ENCODE measurements at regions not wholly inside any gene's neighbourhood (a gene's known extent, or its start where the extent isn't known, plus 50 kb on each side); places are given as distances from the start of the nearest gene placed in this dataset.

GRCh38 chr1:192024881-192025280 lies 133.4 kb upstream of the RGS18 start:
- ChIA-PET CTCF (ENCODE audit: unreplicated experiment) (no interaction called here), POLR2A (no interaction called here)
- Histone ChIP-seq H3K36me3 (ENCODE audit: insufficient read depth, low read length) (no peaks in the 10 kb centered on the region), H3K4me3 (ENCODE audit: low read depth, low read length, poor library complexity, severe bottlenecking) (no peak overlapping the region), H3K79me2 (ENCODE audit: insufficient read depth, low read depth, low read length) (no peaks in the 10 kb centered on the region), H3K27ac (ENCODE audit: low read depth, low read length, poor library complexity, severe bottlenecking) (no peak overlapping the region), H3K9me3 (ENCODE audit: low read length) (no peaks in the 10 kb centered on the region), H3K4me2 (ENCODE audit: low read length) (no peak overlapping the region), H4K20me1 (ENCODE audit: insufficient read depth, low read length) (no peaks in the 10 kb centered on the region), H2AFZ (ENCODE audit: low read length) (no peak overlapping the region), H3K4me1 (ENCODE audit: insufficient read depth, low read length, poor library complexity, severe bottlenecking) (no peaks in the 10 kb centered on the region), H3K9me2 (ENCODE audit: insufficient read depth, low read length) (no peaks in the 10 kb centered on the region)
- no peak for DNase-seq (ENCODE audit: low spot score)
- TF ChIP-seq EZH2phosphoT487 (IDR thresholded peaks at IDR 0.05; ENCODE audit: borderline replicate concordance, low read depth, low read length) (no peak), CTCF (conservative IDR thresholded peaks at IDR 0.05; ENCODE audit: low read length) (no peak)
- no TSS peak for BruUV-seq (replicated peaks)
- intact Hi-C loops (cut with micrococcal nuclease; ENCODE audit: unreplicated experiment): no loop called here

DNA sequence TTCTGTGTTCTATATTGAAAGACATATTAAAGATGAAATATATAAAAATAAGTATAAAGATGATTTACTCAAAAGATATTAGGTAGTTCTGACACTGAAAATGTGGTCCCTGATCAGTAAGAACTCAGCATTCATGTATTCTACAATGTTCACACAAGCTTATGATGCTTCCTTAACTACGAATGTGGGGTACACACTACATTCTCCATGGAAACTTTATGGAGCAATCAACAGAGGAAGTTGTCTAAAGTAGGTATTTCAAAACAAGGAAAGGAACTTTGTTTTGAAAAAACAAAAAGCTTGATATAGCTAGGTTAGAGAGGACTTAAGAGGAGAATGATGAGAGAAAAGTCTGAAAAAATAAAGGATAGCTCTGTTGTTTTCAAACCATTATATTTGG lies 119.7 kb upstream of the RGS18 start:
- no peak overlapping the region for H3K4me2 ChIP-seq (ENCODE audit: low read length)
- no peaks in the 10 kb centered on the region for H3K9me3 ChIP-seq (ENCODE audit: low read length)
- intact Hi-C loops (cut with micrococcal nuclease; ENCODE audit: unreplicated experiment): no loop called here
- ChIA-PET CTCF (ENCODE audit: unreplicated experiment) (no interaction called here), POLR2A (interaction anchor here (0.7 to 0.8 kb wide), 2 partner anchors 17 to 910 kb away, joined by 3 read pairs; no protein-coding TSS in a partner anchor)
- H2AFZ ChIP-seq (ENCODE audit: low read length): no peak overlapping the region
- TF ChIP-seq CTCF (conservative IDR thresholded peaks at IDR 0.05; ENCODE audit: low read length): no peak
- no peak for TF ChIP-seq EZH2phosphoT487 (IDR thresholded peaks at IDR 0.05; ENCODE audit: borderline replicate concordance, low read depth, low read length)
- H3K9me2 ChIP-seq (ENCODE audit: insufficient read depth, low read length): no peaks in the 10 kb centered on the region
- no peak overlapping the region for H3K27ac ChIP-seq (ENCODE audit: low read depth, low read length, poor library complexity, severe bottlenecking)
- H3K79me2 ChIP-seq (ENCODE audit: insufficient read depth, low read depth, low read length): no peaks in the 10 kb centered on the region
- no peaks in the 10 kb centered on the region for H4K20me1 ChIP-seq (ENCODE audit: insufficient read depth, low read length)
- BruUV-seq (replicated peaks): no TSS peak
- H3K4me3 ChIP-seq (ENCODE audit: low read depth, low read length, poor library complexity, severe bottlenecking): no peak overlapping the region
- no peaks in the 10 kb centered on the region for H3K36me3 ChIP-seq (ENCODE audit: insufficient read depth, low read length)
- DNase-seq (ENCODE audit: low spot score): no peak
- H3K4me1 ChIP-seq (ENCODE audit: insufficient read depth, low read length, poor library complexity, severe bottlenecking): no peaks in the 10 kb centered on the region

- H2AFZ ChIP-seq (ENCODE audit: low read length): no peak overlapping the region
- H3K36me3 ChIP-seq (ENCODE audit: insufficient read depth, low read length): no peaks in the 10 kb centered on the region
- no peaks in the 10 kb centered on the region for H3K9me2 ChIP-seq (ENCODE audit: insufficient read depth, low read length)
- no peak for TF ChIP-seq CTCF (conservative IDR thresholded peaks at IDR 0.05; ENCODE audit: low read length)
- TF ChIP-seq EZH2phosphoT487 (IDR thresholded peaks at IDR 0.05; ENCODE audit: borderline replicate concordance, low read depth, low read length): no peak
- no peak for DNase-seq (ENCODE audit: low spot score)
- POLR2A ChIA-PET: no interaction called here
- CTCF ChIA-PET (ENCODE audit: unreplicated experiment): no interaction called here
- H4K20me1 ChIP-seq (ENCODE audit: insufficient read depth, low read length): no peaks in the 10 kb centered on the region
- no peaks in the 10 kb centered on the region for H3K9me3 ChIP-seq (ENCODE audit: low read length)
- intact Hi-C loops (cut with micrococcal nuclease; ENCODE audit: unreplicated experiment): no loop called here
- no peak overlapping the region for H3K4me3 ChIP-seq (ENCODE audit: low read depth, low read length, poor library complexity, severe bottlenecking)
- no peak overlapping the region for H3K27ac ChIP-seq (ENCODE audit: low read depth, low read length, poor library complexity, severe bottlenecking)
- BruUV-seq (replicated peaks): no TSS peak
- no peaks in the 10 kb centered on the region for H3K79me2 ChIP-seq (ENCODE audit: insufficient read depth, low read depth, low read length)
- no peaks in the 10 kb centered on the region for H3K4me1 ChIP-seq (ENCODE audit: insufficient read depth, low read length, poor library complexity, severe bottlenecking)
- no peak overlapping the region for H3K4me2 ChIP-seq (ENCODE audit: low read length)
These were observed 113.1 kb upstream of the RGS18 start for GRCh38 chr1:192045131-192045530.

Measured in OCI-LY7 (cell line).